Endodermal cell (in vitro differentiated cells): ENCODE measurements at regions not wholly inside any gene's neighbourhood (a gene's known extent, or its start where the extent isn't known, plus 50 kb on each side); places are given as distances from the start of the nearest gene placed in this dataset.

Source experiments
- DNase-seq: peaks from one replicate; pipeline ENCODE4 v3.0.0-alpha.2; 2017
- H3K27ac ChIP-seq: 2 replicates; pipeline ENCODE4 v1.5.1; 2013; ENCODE audit warnings: mild to moderate bottlenecking, low read depth, low read length, moderate library complexity
- H3K27me3 ChIP-seq: 2 replicates; pipeline ENCODE4 v1.6.1; 2013; ENCODE audit warnings: mild to moderate bottlenecking, low read length, moderate library complexity; ENCODE audit not compliant: insufficient read depth, control insufficient read depth, poor library complexity, severe bottlenecking
- H3K36me3 ChIP-seq: 2 replicates; pipeline ENCODE4 v1.7.0; 2013; ENCODE audit warnings: mild to moderate bottlenecking, low read length, moderate library complexity; ENCODE audit not compliant: control insufficient read depth, insufficient read depth
- H3K4me1 ChIP-seq: one replicate; pipeline ENCODE4 v1.7.0; 2013; ENCODE audit warnings: low read length; ENCODE audit not compliant: control insufficient read depth, insufficient read depth
- H3K4me3 ChIP-seq: 2 replicates; pipeline ENCODE4 v1.5.1; 2013; ENCODE audit warnings: mild to moderate bottlenecking, low read length, moderate library complexity
- H3K9ac ChIP-seq: 2 replicates; pipeline ENCODE4 v1.6.1; 2013; ENCODE audit warnings: mild to moderate bottlenecking, low read length, moderate library complexity; ENCODE audit not compliant: poor library complexity, severe bottlenecking; ENCODE audit errors: extremely low read depth
- H3K9me3 ChIP-seq: 2 replicates; pipeline ENCODE4 v1.6.1; 2013; ENCODE audit warnings: mild to moderate bottlenecking, low read length, moderate library complexity; ENCODE audit not compliant: control insufficient read depth
- H3K27ac Mint-ChIP-seq: 2 replicates; pipeline ENCODE4 v1.8.0; 2020; ENCODE audit warnings: mixed read lengths
- H3K27me3 Mint-ChIP-seq: 2 replicates; pipeline ENCODE4 v1.8.0; 2021; ENCODE audit warnings: mild to moderate bottlenecking, mixed read lengths; ENCODE audit not compliant: insufficient read depth
- H3K36me3 Mint-ChIP-seq: 2 replicates; pipeline ENCODE4 v1.8.0; 2020; ENCODE audit warnings: low read depth, mixed read lengths
- H3K4me1 Mint-ChIP-seq: 2 replicates; pipeline ENCODE4 v1.8.0; 2020; ENCODE audit warnings: mixed read lengths
- H3K4me3 Mint-ChIP-seq: 2 replicates; pipeline ENCODE4 v1.8.0; 2020; ENCODE audit warnings: mild to moderate bottlenecking, moderate library complexity, mixed read lengths
- H3K9me3 Mint-ChIP-seq: 2 replicates; pipeline ENCODE4 v1.8.0; 2020; ENCODE audit warnings: mild to moderate bottlenecking, mixed read lengths
- WGBS, 2 experiments: methylation state at CpG; one replicate each; pipeline versions ENCODE4 v1.1.5 to v1.1.7; 2013; ENCODE audit warnings: missing lambda C conversion rate in 2 of 2, mixed read lengths in 1 of 2; ENCODE audit not compliant: insufficient coverage in 1 of 2, insufficient read length in 1 of 2; 5-methylcytosine and 5-hydroxymethylcytosine counted together
- TF ChIP-seq, protein P1 (sequence below): fragments of 200-600 bp; sonication (generic); conservative IDR thresholded peaks from 2 replicates; pipeline ENCODE4 v1.5.0; 2021; ENCODE audit warnings: antibody characterized with exemption, mild to moderate bottlenecking

GRCh38 chr9:105912863-105913516, 218.6 kb downstream of the TMEM38B start:
- Histone ChIP-seq H3K4me1 (peaks cover 11% of the 10 kb centered on the region), H3K4me3 (no peak overlapping the region), H3K27me3 (no peaks in the 10 kb centered on the region), H3K36me3 (no peaks in the 10 kb centered on the region), H3K9ac (no peak overlapping the region), H3K27ac (no peak overlapping the region), H3K9me3 (no peaks in the 10 kb centered on the region)
- peak; percentile 64 for DNase-seq
- H3K9me3 Mint-ChIP-seq = no peaks in the 10 kb centered on the region
- no peak overlapping the region for H3K4me3 Mint-ChIP-seq
- peak overlapping the region; percentile 47 for H3K27ac Mint-ChIP-seq
- WGBS, 2 experiments = 86 to 98% methylated on average over 6 to 8 of the region's 8 CpGs
- no peaks in the 10 kb centered on the region for H3K27me3 Mint-ChIP-seq
- peaks cover 41% of the 10 kb centered on the region for H3K4me1 Mint-ChIP-seq
- no peaks in the 10 kb centered on the region for H3K36me3 Mint-ChIP-seq
- TF ChIP-seq, protein P1, sequence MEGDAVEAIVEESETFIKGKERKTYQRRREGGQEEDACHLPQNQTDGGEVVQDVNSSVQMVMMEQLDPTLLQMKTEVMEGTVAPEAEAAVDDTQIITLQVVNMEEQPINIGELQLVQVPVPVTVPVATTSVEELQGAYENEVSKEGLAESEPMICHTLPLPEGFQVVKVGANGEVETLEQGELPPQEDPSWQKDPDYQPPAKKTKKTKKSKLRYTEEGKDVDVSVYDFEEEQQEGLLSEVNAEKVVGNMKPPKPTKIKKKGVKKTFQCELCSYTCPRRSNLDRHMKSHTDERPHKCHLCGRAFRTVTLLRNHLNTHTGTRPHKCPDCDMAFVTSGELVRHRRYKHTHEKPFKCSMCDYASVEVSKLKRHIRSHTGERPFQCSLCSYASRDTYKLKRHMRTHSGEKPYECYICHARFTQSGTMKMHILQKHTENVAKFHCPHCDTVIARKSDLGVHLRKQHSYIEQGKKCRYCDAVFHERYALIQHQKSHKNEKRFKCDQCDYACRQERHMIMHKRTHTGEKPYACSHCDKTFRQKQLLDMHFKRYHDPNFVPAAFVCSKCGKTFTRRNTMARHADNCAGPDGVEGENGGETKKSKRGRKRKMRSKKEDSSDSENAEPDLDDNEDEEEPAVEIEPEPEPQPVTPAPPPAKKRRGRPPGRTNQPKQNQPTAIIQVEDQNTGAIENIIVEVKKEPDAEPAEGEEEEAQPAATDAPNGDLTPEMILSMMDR = no peak

DNA sequence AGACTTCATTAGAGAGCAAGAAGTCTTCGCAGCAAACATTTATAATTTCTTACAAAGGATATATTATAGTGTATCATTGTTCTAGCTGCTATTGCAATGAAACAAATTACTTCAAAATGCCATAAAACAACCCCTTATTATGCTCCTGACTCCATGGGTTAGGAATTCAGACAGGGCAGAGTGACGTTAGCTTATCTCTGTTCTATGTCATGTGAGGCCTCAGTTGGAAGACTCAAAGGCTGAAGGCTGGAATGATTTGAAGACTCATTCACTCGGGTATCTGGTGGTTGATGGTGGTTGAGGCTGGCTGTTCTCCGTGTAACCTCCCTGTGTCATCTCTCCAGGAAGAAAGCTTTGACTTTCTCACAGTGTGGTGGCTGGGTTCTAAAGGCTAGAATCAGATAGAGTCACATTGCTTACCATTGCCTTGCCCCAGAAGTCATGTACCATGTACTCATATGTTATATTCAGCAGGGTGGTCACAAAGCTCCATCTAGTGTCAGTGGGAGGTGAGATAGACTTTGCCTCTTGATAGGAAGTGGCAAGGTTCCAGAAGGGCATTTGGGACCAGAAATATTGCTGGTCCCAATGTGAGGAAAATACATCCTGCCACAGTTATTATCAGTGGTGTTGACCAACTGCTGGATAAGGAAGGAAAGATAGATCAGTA, 226.9 kb downstream of the TMEM38B start:
- Histone ChIP-seq H3K36me3 (no peaks in the 10 kb centered on the region), H3K9ac (no peak overlapping the region), H3K27me3 (no peaks in the 10 kb centered on the region), H3K4me3 (no peak overlapping the region), H3K27ac (no peak overlapping the region), H3K4me1 (no peaks in the 10 kb centered on the region), H3K9me3 (no peaks in the 10 kb centered on the region)
- H3K9me3 Mint-ChIP-seq = no peaks in the 10 kb centered on the region
- TF ChIP-seq, protein P1 = no peak
- DNase-seq = no peak
- H3K27ac Mint-ChIP-seq = no peak overlapping the region
- no peaks in the 10 kb centered on the region for H3K27me3 Mint-ChIP-seq
- H3K4me1 Mint-ChIP-seq = no peaks in the 10 kb centered on the region
- H3K4me3 Mint-ChIP-seq = no peak overlapping the region
- 85 to 100% methylated on average over 2 to 3 of the region's 4 CpGs for WGBS, 2 experiments
- H3K36me3 Mint-ChIP-seq = no peaks in the 10 kb centered on the region

- no peaks in the 10 kb centered on the region for H3K27me3 Mint-ChIP-seq
- no peak overlapping the region for H3K4me3 Mint-ChIP-seq
- WGBS, 2 experiments = 90% methylated on average over 2 of the region's 2 CpGs; no CpG with 5 or more reads in 1 of the 2 experiments
- Histone ChIP-seq H3K4me1 (no peaks in the 10 kb centered on the region), H3K4me3 (no peak overlapping the region), H3K27me3 (no peaks in the 10 kb centered on the region), H3K9me3 (no peaks in the 10 kb centered on the region), H3K27ac (no peak overlapping the region), H3K36me3 (no peaks in the 10 kb centered on the region), H3K9ac (no peak overlapping the region)
- no peaks in the 10 kb centered on the region for H3K36me3 Mint-ChIP-seq
- TF ChIP-seq, protein P1 = no peak
- H3K27ac Mint-ChIP-seq = no peak overlapping the region
- DNase-seq = no peak
- peaks cover 11% of the 10 kb centered on the region for H3K9me3 Mint-ChIP-seq
- H3K4me1 Mint-ChIP-seq = no peaks in the 10 kb centered on the region
Measured at GRCh38 chr9:105928416-105928815, 234.1 kb downstream of the TMEM38B start.
